ENCODE measurements at regions not wholly inside any gene's neighbourhood (a gene's known extent, or its start where the extent isn't known, plus 50 kb on each side); places are given as distances from the start of the nearest gene placed in this dataset.

- Histone ChIP-seq H3K4me1 (ENCODE audit: control insufficient read depth in 2 of 2, insufficient read depth in 2 of 2, low read length in 2 of 2) (no peaks in the 10 kb centered on the region), H3K4me3 (ENCODE audit: low read length in 2 of 2) (no peak overlapping the region), H3K27me3 (ENCODE audit: control insufficient read depth in 2 of 2, insufficient read depth in 2 of 2, low read length in 2 of 2) (no peaks in the 10 kb centered on the region), H3K9ac (ENCODE audit: low read depth in 1 of 2, low read length in 2 of 2) (no peak overlapping the region), H3K9me3 (ENCODE audit: control insufficient read depth in 2 of 2, low read length in 2 of 2) (no peaks in the 10 kb centered on the region), H3K36me3 (ENCODE audit: control insufficient read depth in 2 of 2, insufficient read depth in 2 of 2, low read length in 2 of 2) (no peaks in the 10 kb centered on the region), H3K27ac (ENCODE audit: low read depth in 2 of 2, low read length in 2 of 2) (no peak overlapping the region)
Observed at GRCh38 chr10:20963056-20963455, 65.9 kb upstream of the NEBL start.

GRCh38 chr10:20962165-20962564, 65.1 kb upstream of the NEBL start:
- H3K4me3 ChIP-seq (ENCODE audit: low read length in 2 of 2) = no peak overlapping the region
- H3K27me3 ChIP-seq (ENCODE audit: control insufficient read depth in 2 of 2, insufficient read depth in 2 of 2, low read length in 2 of 2) = no peaks in the 10 kb centered on the region
- H3K4me1 ChIP-seq (ENCODE audit: control insufficient read depth in 2 of 2, insufficient read depth in 2 of 2, low read length in 2 of 2) = no peaks in the 10 kb centered on the region
- no peak overlapping the region for H3K27ac ChIP-seq (ENCODE audit: low read depth in 2 of 2, low read length in 2 of 2)
- no peaks in the 10 kb centered on the region for H3K36me3 ChIP-seq (ENCODE audit: control insufficient read depth in 2 of 2, insufficient read depth in 2 of 2, low read length in 2 of 2)
- H3K9me3 ChIP-seq (ENCODE audit: control insufficient read depth in 2 of 2, low read length in 2 of 2) = no peaks in the 10 kb centered on the region
- no peak overlapping the region for H3K9ac ChIP-seq (ENCODE audit: low read depth in 1 of 2, low read length in 2 of 2)

GRCh38 chr10:20959242-20959641, 62.1 kb upstream of the NEBL start:
- Histone ChIP-seq H3K4me1 (ENCODE audit: control insufficient read depth in 2 of 2, insufficient read depth in 2 of 2, low read length in 2 of 2) (no peaks in the 10 kb centered on the region), H3K9ac (ENCODE audit: low read depth in 1 of 2, low read length in 2 of 2) (no peak overlapping the region), H3K27me3 (ENCODE audit: control insufficient read depth in 2 of 2, insufficient read depth in 2 of 2, low read length in 2 of 2) (no peaks in the 10 kb centered on the region), H3K27ac (ENCODE audit: low read depth in 2 of 2, low read length in 2 of 2) (no peak overlapping the region), H3K4me3 (ENCODE audit: low read length in 2 of 2) (no peak overlapping the region), H3K9me3 (ENCODE audit: control insufficient read depth in 2 of 2, low read length in 2 of 2) (no peaks in the 10 kb centered on the region), H3K36me3 (ENCODE audit: control insufficient read depth in 2 of 2, insufficient read depth in 2 of 2, low read length in 2 of 2) (no peaks in the 10 kb centered on the region)

GRCh38 chr10:20958764-20959163, 61.7 kb upstream of the NEBL start:
- Histone ChIP-seq H3K27me3 (ENCODE audit: control insufficient read depth in 2 of 2, insufficient read depth in 2 of 2, low read length in 2 of 2) (no peaks in the 10 kb centered on the region), H3K9ac (ENCODE audit: low read depth in 1 of 2, low read length in 2 of 2) (no peak overlapping the region), H3K4me3 (ENCODE audit: low read length in 2 of 2) (no peak overlapping the region), H3K9me3 (ENCODE audit: control insufficient read depth in 2 of 2, low read length in 2 of 2) (no peaks in the 10 kb centered on the region), H3K36me3 (ENCODE audit: control insufficient read depth in 2 of 2, insufficient read depth in 2 of 2, low read length in 2 of 2) (no peaks in the 10 kb centered on the region), H3K4me1 (ENCODE audit: control insufficient read depth in 2 of 2, insufficient read depth in 2 of 2, low read length in 2 of 2) (no peaks in the 10 kb centered on the region), H3K27ac (ENCODE audit: low read depth in 2 of 2, low read length in 2 of 2) (no peak overlapping the region)

- no peaks in the 10 kb centered on the region for H3K36me3 ChIP-seq (ENCODE audit: control insufficient read depth in 2 of 2, insufficient read depth in 2 of 2, low read length in 2 of 2)
- H3K9ac ChIP-seq (ENCODE audit: low read depth in 1 of 2, low read length in 2 of 2) = no peak overlapping the region
- no peaks in the 10 kb centered on the region for H3K27me3 ChIP-seq (ENCODE audit: control insufficient read depth in 2 of 2, insufficient read depth in 2 of 2, low read length in 2 of 2)
- H3K9me3 ChIP-seq (ENCODE audit: control insufficient read depth in 2 of 2, low read length in 2 of 2) = no peaks in the 10 kb centered on the region
- H3K4me3 ChIP-seq (ENCODE audit: low read length in 2 of 2) = no peak overlapping the region
- H3K27ac ChIP-seq (ENCODE audit: low read depth in 2 of 2, low read length in 2 of 2) = no peak overlapping the region
- no peaks in the 10 kb centered on the region for H3K4me1 ChIP-seq (ENCODE audit: control insufficient read depth in 2 of 2, insufficient read depth in 2 of 2, low read length in 2 of 2)
Observed at GRCh38 chr10:20958225-20958624, 61.1 kb upstream of the NEBL start.

GRCh38 chr10:20957744-20958143, 60.6 kb upstream of the NEBL start:
- no peaks in the 10 kb centered on the region for H3K27me3 ChIP-seq (ENCODE audit: control insufficient read depth in 2 of 2, insufficient read depth in 2 of 2, low read length in 2 of 2)
- no peak overlapping the region for H3K9ac ChIP-seq (ENCODE audit: low read depth in 1 of 2, low read length in 2 of 2)
- H3K36me3 ChIP-seq (ENCODE audit: control insufficient read depth in 2 of 2, insufficient read depth in 2 of 2, low read length in 2 of 2) = no peaks in the 10 kb centered on the region
- no peak overlapping the region for H3K4me3 ChIP-seq (ENCODE audit: low read length in 2 of 2)
- H3K9me3 ChIP-seq (ENCODE audit: control insufficient read depth in 2 of 2, low read length in 2 of 2) = no peaks in the 10 kb centered on the region
- no peak overlapping the region for H3K27ac ChIP-seq (ENCODE audit: low read depth in 2 of 2, low read length in 2 of 2)
- H3K4me1 ChIP-seq (ENCODE audit: control insufficient read depth in 2 of 2, insufficient read depth in 2 of 2, low read length in 2 of 2) = no peaks in the 10 kb centered on the region

- no peak overlapping the region for H3K4me3 ChIP-seq (ENCODE audit: low read length in 2 of 2)
- H3K9ac ChIP-seq (ENCODE audit: low read depth in 1 of 2, low read length in 2 of 2) = no peak overlapping the region
- H3K27ac ChIP-seq (ENCODE audit: low read depth in 2 of 2, low read length in 2 of 2) = no peak overlapping the region
- H3K27me3 ChIP-seq (ENCODE audit: control insufficient read depth in 2 of 2, insufficient read depth in 2 of 2, low read length in 2 of 2) = no peaks in the 10 kb centered on the region
- no peaks in the 10 kb centered on the region for H3K9me3 ChIP-seq (ENCODE audit: control insufficient read depth in 2 of 2, low read length in 2 of 2)
- no peaks in the 10 kb centered on the region for H3K4me1 ChIP-seq (ENCODE audit: control insufficient read depth in 2 of 2, insufficient read depth in 2 of 2, low read length in 2 of 2)
- no peaks in the 10 kb centered on the region for H3K36me3 ChIP-seq (ENCODE audit: control insufficient read depth in 2 of 2, insufficient read depth in 2 of 2, low read length in 2 of 2)
Observed at GRCh38 chr10:20956843-20957242, 59.7 kb upstream of the NEBL start.

GRCh38 chr10:20955355-20955893, 58.3 kb upstream of the NEBL start:
- Histone ChIP-seq H3K9ac (ENCODE audit: low read depth in 1 of 2, low read length in 2 of 2) (no peak overlapping the region), H3K27me3 (ENCODE audit: control insufficient read depth in 2 of 2, insufficient read depth in 2 of 2, low read length in 2 of 2) (no peaks in the 10 kb centered on the region), H3K4me3 (ENCODE audit: low read length in 2 of 2) (no peak overlapping the region), H3K36me3 (ENCODE audit: control insufficient read depth in 2 of 2, insufficient read depth in 2 of 2, low read length in 2 of 2) (no peaks in the 10 kb centered on the region), H3K27ac (ENCODE audit: low read depth in 2 of 2, low read length in 2 of 2) (no peak overlapping the region), H3K9me3 (ENCODE audit: control insufficient read depth in 2 of 2, low read length in 2 of 2) (no peaks in the 10 kb centered on the region), H3K4me1 (ENCODE audit: control insufficient read depth in 2 of 2, insufficient read depth in 2 of 2, low read length in 2 of 2) (no peaks in the 10 kb centered on the region)

- Histone ChIP-seq H3K27ac (ENCODE audit: low read depth in 2 of 2, low read length in 2 of 2) (no peak overlapping the region), H3K9me3 (ENCODE audit: control insufficient read depth in 2 of 2, low read length in 2 of 2) (no peaks in the 10 kb centered on the region)
Observed at GRCh38 chr10:20954519-20954918, 57.4 kb upstream of the NEBL start.

GRCh38 chr10:20953120-20953519, 56.0 kb upstream of the NEBL start:
- Histone ChIP-seq H3K4me3 (ENCODE audit: low read length in 2 of 2) (no peak overlapping the region), H3K27ac (ENCODE audit: low read depth in 2 of 2, low read length in 2 of 2) (no peak overlapping the region)

More at GRCh38 chr10:20954519-20954918, 57.4 kb upstream of the NEBL start:
- H3K4me3 ChIP-seq (ENCODE audit: low read length in 2 of 2) = no peak overlapping the region
- H3K4me1 ChIP-seq (ENCODE audit: control insufficient read depth in 2 of 2, insufficient read depth in 2 of 2, low read length in 2 of 2) = no peaks in the 10 kb centered on the region
- H3K9ac ChIP-seq (ENCODE audit: low read depth in 1 of 2, low read length in 2 of 2) = no peak overlapping the region
- no peaks in the 10 kb centered on the region for H3K27me3 ChIP-seq (ENCODE audit: control insufficient read depth in 2 of 2, insufficient read depth in 2 of 2, low read length in 2 of 2)
- H3K36me3 ChIP-seq (ENCODE audit: control insufficient read depth in 2 of 2, insufficient read depth in 2 of 2, low read length in 2 of 2) = no peaks in the 10 kb centered on the region

GRCh38 chr10:20949967-20950366, 52.9 kb upstream of the NEBL start:
- Histone ChIP-seq H3K9ac (ENCODE audit: low read depth in 1 of 2, low read length in 2 of 2) (no peak overlapping the region), H3K4me1 (ENCODE audit: control insufficient read depth in 2 of 2, insufficient read depth in 2 of 2, low read length in 2 of 2) (no peaks in the 10 kb centered on the region), H3K4me3 (ENCODE audit: low read length in 2 of 2) (no peak overlapping the region), H3K9me3 (ENCODE audit: control insufficient read depth in 2 of 2, low read length in 2 of 2) (no peaks in the 10 kb centered on the region), H3K36me3 (ENCODE audit: control insufficient read depth in 2 of 2, insufficient read depth in 2 of 2, low read length in 2 of 2) (no peaks in the 10 kb centered on the region), H3K27me3 (ENCODE audit: control insufficient read depth in 2 of 2, insufficient read depth in 2 of 2, low read length in 2 of 2) (no peaks in the 10 kb centered on the region), H3K27ac (ENCODE audit: low read depth in 2 of 2, low read length in 2 of 2) (no peak overlapping the region)

More at GRCh38 chr10:20953120-20953519, 56.0 kb upstream of the NEBL start:
- H3K27me3 ChIP-seq (ENCODE audit: control insufficient read depth in 2 of 2, insufficient read depth in 2 of 2, low read length in 2 of 2) = no peaks in the 10 kb centered on the region
- H3K9ac ChIP-seq (ENCODE audit: low read depth in 1 of 2, low read length in 2 of 2) = no peak overlapping the region
- H3K9me3 ChIP-seq (ENCODE audit: control insufficient read depth in 2 of 2, low read length in 2 of 2) = no peaks in the 10 kb centered on the region
- no peaks in the 10 kb centered on the region for H3K36me3 ChIP-seq (ENCODE audit: control insufficient read depth in 2 of 2, insufficient read depth in 2 of 2, low read length in 2 of 2)
- H3K4me1 ChIP-seq (ENCODE audit: control insufficient read depth in 2 of 2, insufficient read depth in 2 of 2, low read length in 2 of 2) = no peaks in the 10 kb centered on the region

Measured in mucosa of rectum (tissue), 2 donors.